ENCODE measurements at regions not wholly inside any gene's neighbourhood (a gene's known extent, or its start where the extent isn't known, plus 50 kb on each side); places are given as distances from the start of the nearest gene placed in this dataset.

DNA sequence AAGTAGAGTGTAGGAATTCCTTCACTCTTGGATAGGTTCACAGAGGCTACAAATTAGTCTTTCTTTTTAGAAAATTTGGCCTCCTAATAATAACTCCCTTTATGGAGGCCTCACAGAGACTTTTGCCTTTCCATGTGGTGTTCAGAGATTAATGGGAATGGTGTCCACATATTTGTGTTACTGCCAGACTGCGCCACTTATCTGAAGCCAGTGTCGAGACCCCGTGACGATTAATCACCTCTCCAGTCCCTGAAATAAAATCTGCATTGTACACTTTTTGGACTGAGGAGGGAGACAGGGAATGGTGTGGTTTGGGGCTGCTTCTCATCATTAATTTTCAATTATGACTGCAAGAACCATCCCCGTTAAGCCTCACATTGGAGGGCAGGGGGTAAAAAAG lies 980.5 kb downstream of the FLRT2 start:
- ATAC-seq = no peak
- H3K27ac ChIP-seq (ENCODE audit: low read depth) = no peak overlapping the region

DNA sequence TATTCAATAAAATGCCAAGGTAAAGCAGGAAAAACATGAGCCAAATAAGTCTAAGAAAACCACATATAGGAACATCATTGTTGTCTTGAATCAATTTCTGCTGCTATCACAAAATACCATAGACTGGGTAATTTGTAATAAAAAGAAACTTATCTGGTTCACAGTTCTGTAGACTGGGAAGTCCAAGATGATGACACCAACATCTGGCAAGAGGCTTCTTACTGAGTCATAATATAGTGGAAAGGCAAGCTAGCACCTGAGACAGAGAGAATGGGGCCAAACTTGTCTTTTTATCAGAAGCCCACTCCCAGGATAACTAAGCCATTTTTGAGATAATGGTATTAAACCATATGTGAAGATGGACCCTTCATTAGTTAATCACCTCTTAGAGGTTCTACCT lies 975.9 kb downstream of the FLRT2 start:
- Histone ChIP-seq H3K27me3 (ENCODE audit: insufficient read depth) (no peaks in the 10 kb centered on the region), H3K9me2 (ENCODE audit: insufficient read depth) (no peaks in the 10 kb centered on the region), H3K27ac (ENCODE audit: low read depth) (no peak overlapping the region), H3K79me2 (replicated peaks; ENCODE audit: insufficient read depth) (no peaks in the 10 kb centered on the region), H4K20me1 (replicated peaks; ENCODE audit: insufficient read depth) (no peaks in the 10 kb centered on the region), H2AFZ (no peak overlapping the region), H3F3A (replicated peaks; ENCODE audit: low read depth) (no peaks in the 10 kb centered on the region), H3K4me2 (no peak overlapping the region), H3K4me3 (no peak overlapping the region), H3K4me1 (ENCODE audit: insufficient read depth) (no peaks in the 10 kb centered on the region), H3K36me3 (ENCODE audit: insufficient read depth) (no peaks in the 10 kb centered on the region)
- Mint-ChIP-seq H3K4me3 (no peak overlapping the region), H3K36me3 (ENCODE audit: low read depth) (no peaks in the 10 kb centered on the region), H3K27me3 (ENCODE audit: insufficient read depth, low read depth, poor library complexity) (peaks cover 3% of the 10 kb centered on the region), H3K9me3 (no peaks in the 10 kb centered on the region), H3K4me1 (no peaks in the 10 kb centered on the region), H3K27ac (no peak overlapping the region)
- DNase-seq (ENCODE audit: low spot score) = no peak
- ATAC-seq = no peak
- TF ChIP-seq EZH2 (IDR thresholded peaks at IDR 0.05; ENCODE audit: low read depth, unreplicated experiment) = no peak
- TF ChIP-seq STAT1 (IDR thresholded peaks at IDR 0.05; ENCODE audit: unreplicated experiment) = no peak
- TF ChIP-seq ZNF114 (CRISPR knock-in tag; IDR thresholded peaks at IDR 0.05) = no peak
- no peak for TF ChIP-seq CTCF (conservative IDR thresholded peaks at IDR 0.05; ENCODE audit: low read depth in 2 of 2)
- TF ChIP-seq JUNB (IDR thresholded peaks at IDR 0.05; ENCODE audit: unreplicated experiment) = no peak
- no peak for TF ChIP-seq EZH2phosphoT487 (IDR thresholded peaks at IDR 0.05; ENCODE audit: unreplicated experiment)
- TF ChIP-seq ZNF331 (CRISPR knock-in tag; IDR thresholded peaks at IDR 0.05; ENCODE audit: low read depth) = no peak
- no peak for TF ChIP-seq ZNF462 (CRISPR knock-in tag; IDR thresholded peaks at IDR 0.05)
- TF ChIP-seq, protein P1, sequence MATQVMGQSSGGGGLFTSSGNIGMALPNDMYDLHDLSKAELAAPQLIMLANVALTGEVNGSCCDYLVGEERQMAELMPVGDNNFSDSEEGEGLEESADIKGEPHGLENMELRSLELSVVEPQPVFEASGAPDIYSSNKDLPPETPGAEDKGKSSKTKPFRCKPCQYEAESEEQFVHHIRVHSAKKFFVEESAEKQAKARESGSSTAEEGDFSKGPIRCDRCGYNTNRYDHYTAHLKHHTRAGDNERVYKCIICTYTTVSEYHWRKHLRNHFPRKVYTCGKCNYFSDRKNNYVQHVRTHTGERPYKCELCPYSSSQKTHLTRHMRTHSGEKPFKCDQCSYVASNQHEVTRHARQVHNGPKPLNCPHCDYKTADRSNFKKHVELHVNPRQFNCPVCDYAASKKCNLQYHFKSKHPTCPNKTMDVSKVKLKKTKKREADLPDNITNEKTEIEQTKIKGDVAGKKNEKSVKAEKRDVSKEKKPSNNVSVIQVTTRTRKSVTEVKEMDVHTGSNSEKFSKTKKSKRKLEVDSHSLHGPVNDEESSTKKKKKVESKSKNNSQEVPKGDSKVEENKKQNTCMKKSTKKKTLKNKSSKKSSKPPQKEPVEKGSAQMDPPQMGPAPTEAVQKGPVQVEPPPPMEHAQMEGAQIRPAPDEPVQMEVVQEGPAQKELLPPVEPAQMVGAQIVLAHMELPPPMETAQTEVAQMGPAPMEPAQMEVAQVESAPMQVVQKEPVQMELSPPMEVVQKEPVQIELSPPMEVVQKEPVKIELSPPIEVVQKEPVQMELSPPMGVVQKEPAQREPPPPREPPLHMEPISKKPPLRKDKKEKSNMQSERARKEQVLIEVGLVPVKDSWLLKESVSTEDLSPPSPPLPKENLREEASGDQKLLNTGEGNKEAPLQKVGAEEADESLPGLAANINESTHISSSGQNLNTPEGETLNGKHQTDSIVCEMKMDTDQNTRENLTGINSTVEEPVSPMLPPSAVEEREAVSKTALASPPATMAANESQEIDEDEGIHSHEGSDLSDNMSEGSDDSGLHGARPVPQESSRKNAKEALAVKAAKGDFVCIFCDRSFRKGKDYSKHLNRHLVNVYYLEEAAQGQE (IDR thresholded peaks at IDR 0.05; ENCODE audit: unreplicated experiment) = no peak
- TF ChIP-seq CREB1 (CRISPR knock-in tag; IDR thresholded peaks at IDR 0.05; ENCODE audit: low read depth) = no peak

More for the DNA sequence above, 980.5 kb downstream of the FLRT2 start:
- H3K27me3 Mint-ChIP-seq (ENCODE audit: insufficient read depth, low read depth, poor library complexity) = peaks cover 3% of the 10 kb centered on the region
- Histone ChIP-seq H3K79me2 (replicated peaks; ENCODE audit: insufficient read depth) (no peaks in the 10 kb centered on the region), H3K9me2 (ENCODE audit: insufficient read depth) (no peaks in the 10 kb centered on the region), H3K27me3 (ENCODE audit: insufficient read depth) (no peaks in the 10 kb centered on the region), H2AFZ (no peak overlapping the region), H3K4me3 (no peak overlapping the region), H4K20me1 (replicated peaks; ENCODE audit: insufficient read depth) (no peaks in the 10 kb centered on the region), H3K4me2 (no peak overlapping the region), H3K36me3 (ENCODE audit: insufficient read depth) (no peaks in the 10 kb centered on the region), H3K4me1 (ENCODE audit: insufficient read depth) (no peaks in the 10 kb centered on the region), H3F3A (replicated peaks; ENCODE audit: low read depth) (no peaks in the 10 kb centered on the region)
- no peak for DNase-seq (ENCODE audit: low spot score)
- H3K36me3 Mint-ChIP-seq (ENCODE audit: low read depth) = no peaks in the 10 kb centered on the region
- no peak for TF ChIP-seq CREB1 (CRISPR knock-in tag; IDR thresholded peaks at IDR 0.05; ENCODE audit: low read depth)
- no peak for TF ChIP-seq JUNB (IDR thresholded peaks at IDR 0.05; ENCODE audit: unreplicated experiment)
- TF ChIP-seq POLR2AphosphoS5 (IDR thresholded peaks at IDR 0.05; ENCODE audit: low read depth) = no peak
- no peak for TF ChIP-seq STAT1 (IDR thresholded peaks at IDR 0.05; ENCODE audit: unreplicated experiment)
- TF ChIP-seq NANOG (IDR thresholded peaks at IDR 0.05; ENCODE audit: borderline replicate concordance) = no peak
- no peaks in the 10 kb centered on the region for H3K9me3 Mint-ChIP-seq
- H3K4me1 Mint-ChIP-seq = no peaks in the 10 kb centered on the region
- H3K4me3 Mint-ChIP-seq = no peak overlapping the region
- H3K27ac Mint-ChIP-seq = no peak overlapping the region

Measured in GM23338 (cell line).